ENCODE measurements at regions not wholly inside any gene's neighbourhood (a gene's known extent, or its start where the extent isn't known, plus 50 kb on each side); places are given as distances from the start of the nearest gene placed in this dataset.

GRCh38 chr20:54774426-54774825 is 299.0 kb downstream of the DOK5 start:
- H3K9me3 Mint-ChIP-seq (ENCODE audit: low read depth) = peaks cover 16% of the 10 kb centered on the region
- H3K27ac Mint-ChIP-seq (ENCODE audit: unreplicated experiment) = no peak overlapping the region
- no peaks in the 10 kb centered on the region for H3K4me1 Mint-ChIP-seq (ENCODE audit: low read depth)
- TF ChIP-seq CTCF (IDR thresholded peaks at IDR 0.05) = no peak
- H3K4me3 Mint-ChIP-seq (ENCODE audit: unreplicated experiment) = no peak overlapping the region
- no peaks in the 10 kb centered on the region for H3K36me3 Mint-ChIP-seq (ENCODE audit: low read depth)
- H3K27me3 Mint-ChIP-seq (ENCODE audit: low read depth) = no peaks in the 10 kb centered on the region
- no peak for DNase-seq (ENCODE audit: low spot score)

- H3K27ac Mint-ChIP-seq (ENCODE audit: unreplicated experiment) = no peak overlapping the region
- DNase-seq (ENCODE audit: low spot score) = no peak
- H3K4me1 Mint-ChIP-seq (ENCODE audit: low read depth) = no peaks in the 10 kb centered on the region
- H3K9me3 Mint-ChIP-seq (ENCODE audit: low read depth) = peaks cover 16% of the 10 kb centered on the region
- H3K4me3 Mint-ChIP-seq (ENCODE audit: unreplicated experiment) = no peak overlapping the region
- no peaks in the 10 kb centered on the region for H3K27me3 Mint-ChIP-seq (ENCODE audit: low read depth)
- no peaks in the 10 kb centered on the region for H3K36me3 Mint-ChIP-seq (ENCODE audit: low read depth)
- TF ChIP-seq CTCF (IDR thresholded peaks at IDR 0.05) = no peak
These were observed 298.2 kb downstream of the DOK5 start for GRCh38 chr20:54773643-54774000.

GRCh38 chr20:54772893-54773642 is 297.7 kb downstream of the DOK5 start:
- DNase-seq (ENCODE audit: low spot score) = no peak
- peaks cover 16% of the 10 kb centered on the region for H3K9me3 Mint-ChIP-seq (ENCODE audit: low read depth)

GRCh38 chr20:54766483-54766882 is 291.1 kb downstream of the DOK5 start:
- Mint-ChIP-seq H3K9me3 (ENCODE audit: low read depth) (peaks cover 11% of the 10 kb centered on the region), H3K27me3 (ENCODE audit: low read depth) (no peaks in the 10 kb centered on the region), H3K36me3 (ENCODE audit: low read depth) (no peaks in the 10 kb centered on the region), H3K4me3 (ENCODE audit: unreplicated experiment) (no peak overlapping the region), H3K27ac (ENCODE audit: unreplicated experiment) (no peak overlapping the region), H3K4me1 (ENCODE audit: low read depth) (no peaks in the 10 kb centered on the region)
- TF ChIP-seq CTCF (IDR thresholded peaks at IDR 0.05) = no peak
- DNase-seq (ENCODE audit: low spot score) = no peak

More at GRCh38 chr20:54772893-54773642, 297.7 kb downstream of the DOK5 start:
- no peaks in the 10 kb centered on the region for H3K27me3 Mint-ChIP-seq (ENCODE audit: low read depth)
- H3K36me3 Mint-ChIP-seq (ENCODE audit: low read depth) = no peaks in the 10 kb centered on the region
- no peak overlapping the region for H3K27ac Mint-ChIP-seq (ENCODE audit: unreplicated experiment)
- H3K4me3 Mint-ChIP-seq (ENCODE audit: unreplicated experiment) = no peak overlapping the region
- H3K4me1 Mint-ChIP-seq (ENCODE audit: low read depth) = no peaks in the 10 kb centered on the region
- TF ChIP-seq CTCF (IDR thresholded peaks at IDR 0.05) = no peak

- H3K27me3 Mint-ChIP-seq (ENCODE audit: low read depth) = no peaks in the 10 kb centered on the region
- H3K4me1 Mint-ChIP-seq (ENCODE audit: low read depth) = no peaks in the 10 kb centered on the region
- TF ChIP-seq CTCF (IDR thresholded peaks at IDR 0.05) = no peak
- no peak overlapping the region for H3K4me3 Mint-ChIP-seq (ENCODE audit: unreplicated experiment)
- no peak overlapping the region for H3K27ac Mint-ChIP-seq (ENCODE audit: unreplicated experiment)
- no peak for DNase-seq (ENCODE audit: low spot score)
- H3K36me3 Mint-ChIP-seq (ENCODE audit: low read depth) = no peaks in the 10 kb centered on the region
- H3K9me3 Mint-ChIP-seq (ENCODE audit: low read depth) = peaks cover 15% of the 10 kb centered on the region
These were observed 288.0 kb downstream of the DOK5 start for GRCh38 chr20:54763366-54763765.

All from chondrocyte (in vitro differentiated cells).